HepG2 (cell line): ENCODE measurements at regions not wholly inside any gene's neighbourhood (a gene's known extent, or its start where the extent isn't known, plus 50 kb on each side); places are given as distances from the start of the nearest gene placed in this dataset.

Experiments
- ATAC-seq: fragments of 200-7000 bp; cut with Tn5 transposase; 3 replicates; pipeline ENCODE4 v1.9.1; 2020; ENCODE audit warnings: mild to moderate bottlenecking, moderate library complexity
- BruUV-seq: library from RNA; stranded (reverse); fragments of 400-500 nt; replicated peaks from 2 replicates; lab custom pipeline; 2021; lab: Mats Ljungman, UMichigan
- CTCF ChIA-PET: fragments of 300-600 bp; formaldehyde crosslinking; extraction: SDS; loops from one replicate; lab custom pipeline; 2021; ENCODE audit warnings: low total read pairs, inconsistent platforms, low intra/inter-chr PET ratio; lab: Yijun Ruan, JAX
- POLR2A ChIA-PET: fragments of 350-600 bp; sonication (Branson Sonifier 250); formaldehyde crosslinking; loops from one replicate; lab custom pipeline; 2020; ENCODE audit warnings: antibody characterized with exemption, inconsistent platforms; lab: Yijun Ruan, JAX
- DNase-seq: peaks from one replicate; pipeline ENCODE4 v3.0.0-alpha.2; 2015; ENCODE audit warnings: low spot score
- FAIRE-seq: peaks from 3 replicates; lab custom pipeline; 2011; peaks lifted over from hg19 to GRCh38; lab: Jason Lieb, UNC
- H2AFZ ChIP-seq: one replicate; pipeline ENCODE4 v1.6.1; 2011; ENCODE audit warnings: low read length, inconsistent platforms
- H3K27ac ChIP-seq: fragments of 300-600 bp; 3 replicates; pipeline ENCODE4 v1.8.0; 2011; ENCODE audit warnings: mixed run types, mild to moderate bottlenecking, mixed read lengths, low read length, inconsistent platforms; ENCODE audit not compliant: insufficient read depth; ENCODE audit errors: extremely low read length
- H3K27me3 ChIP-seq, 2 experiments: fragments of 200-600 bp in 1 of 2; 2 replicates in 1 of 2; 3 replicates in 1 of 2; pipeline versions ENCODE4 v1.6.0 to v1.8.0; 2011; ENCODE audit warnings: low read length in 2 of 2, mild to moderate bottlenecking in 2 of 2, moderate library complexity in 2 of 2, inconsistent platforms in 1 of 2; ENCODE audit not compliant: insufficient read depth in 2 of 2, control insufficient read depth in 1 of 2
- H3K36me3 ChIP-seq, 2 experiments: fragments of 200-600 bp in 1 of 2; replicated peaks in 1 of 2; 2 replicates in 1 of 2; 3 replicates in 1 of 2; pipeline versions ENCODE4 v1.5.1 to v1.8.0; 2011; ENCODE audit warnings: low read length in 2 of 2, inconsistent platforms in 1 of 2; ENCODE audit not compliant: insufficient read depth in 2 of 2, control insufficient read depth in 1 of 2
- H3K4me1 ChIP-seq: 2 replicates; pipeline ENCODE4 v1.5.1; 2012; ENCODE audit warnings: low read length, inconsistent platforms; ENCODE audit not compliant: insufficient read depth
- H3K4me2 ChIP-seq: 2 replicates; pipeline ENCODE4 v1.6.0; 2011; ENCODE audit warnings: low read depth, low read length, inconsistent platforms
- H3K4me3 ChIP-seq, 3 experiments: fragments of 200-600 bp in 1 of 3; sonication (generic), shearing (Covaris generic) in 1 of 3; replicated peaks in 1 of 3; 2 replicates each; pipeline ENCODE4 v1.5.1; 2011 to 2016; ENCODE audit warnings: low read length in 3 of 3, inconsistent platforms in 2 of 3, low read depth in 2 of 3, mild to moderate bottlenecking in 2 of 3, control low read depth in 1 of 3, mixed read lengths in 1 of 3; ENCODE audit not compliant: insufficient read depth in 1 of 3
- H3K79me2 ChIP-seq: one replicate; pipeline ENCODE4 v1.6.1; 2011; ENCODE audit warnings: low read length, inconsistent platforms; ENCODE audit not compliant: insufficient read depth
- H3K9ac ChIP-seq: 2 replicates; pipeline ENCODE4 v1.6.0; 2011; ENCODE audit warnings: mild to moderate bottlenecking, low read depth, low read length, inconsistent platforms; ENCODE audit not compliant: insufficient read depth
- H3K9me3 ChIP-seq: 2 replicates; pipeline ENCODE4 v1.5.1; 2012; ENCODE audit warnings: mild to moderate bottlenecking, low read length
- H4K20me1 ChIP-seq: 2 replicates; pipeline ENCODE4 v1.6.0; 2011; ENCODE audit warnings: inconsistent platforms, mild to moderate bottlenecking, low read length, moderate library complexity; ENCODE audit not compliant: insufficient read depth
- GFI1 ChIP-seq: sonication (generic); formaldehyde crosslinking; IDR thresholded peaks from 2 replicates; pipeline ENCODE4 v1.5.0; 2020; ENCODE audit warnings: missing genetic modification reagents, mild to moderate bottlenecking, borderline replicate concordance
- GTF2F1 ChIP-seq: fragments of 150-350 bp; IDR thresholded peaks from 2 replicates; pipeline ENCODE4 v1.6.1; 2014; ENCODE audit warnings: low read length
- HMG20B ChIP-seq: conservative IDR thresholded peaks from 2 replicates; pipeline ENCODE4 v1.6.1; 2016; ENCODE audit warnings: missing genetic modification reagents, missing compliant biosample characterization
- HNRNPL ChIP-seq: fragments of 200-400 bp; formaldehyde crosslinking; IDR thresholded peaks from 2 replicates; pipeline ENCODE4 v1.6.1; 2017; ENCODE audit warnings: mild to moderate bottlenecking, low read depth, low read length
- HOXA3 ChIP-seq: sonication (generic); formaldehyde crosslinking; IDR thresholded peaks from 2 replicates; pipeline ENCODE4 v1.5.0; 2020; ENCODE audit warnings: missing genetic modification reagents
- IRF2 ChIP-seq: IDR thresholded peaks from 2 replicates; pipeline ENCODE4 v1.6.1; 2018; ENCODE audit warnings: missing genetic modification reagents, missing compliant biosample characterization
- KMT2B ChIP-seq: IDR thresholded peaks from 2 replicates; pipeline ENCODE4 v1.6.1; 2016; ENCODE audit warnings: missing genetic modification reagents, missing compliant biosample characterization
- MXD4 ChIP-seq: IDR thresholded peaks from 2 replicates; pipeline ENCODE4 v1.6.1; 2016; ENCODE audit warnings: mild to moderate bottlenecking, missing biosample characterization, missing genetic modification reagents
- NKX3-1 ChIP-seq: sonication (generic); formaldehyde crosslinking; IDR thresholded peaks from 2 replicates; pipeline ENCODE4 v1.5.0; 2020; ENCODE audit warnings: missing genetic modification reagents
- PAF1 ChIP-seq: IDR thresholded peaks from 2 replicates; pipeline ENCODE4 v1.6.1; 2016; ENCODE audit warnings: missing genetic modification reagents, missing compliant biosample characterization
- RXRA ChIP-seq: sonication (generic); formaldehyde crosslinking; IDR thresholded peaks from 2 replicates; pipeline ENCODE4 v1.5.1; 2020; ENCODE audit warnings: missing genetic modification reagents
- SUZ12 ChIP-seq: fragments of 150-350 bp; IDR thresholded peaks from 2 replicates; pipeline ENCODE4 v1.6.1; 2014; ENCODE audit warnings: low read depth, low read length
- ZFP1 ChIP-seq: IDR thresholded peaks from 2 replicates; pipeline ENCODE4 v1.6.1; 2016
- WGBS: methylation state at CpG from one replicate; pipeline ENCODE4 v1.1.6; 2017; ENCODE audit warnings: low lambda C conversion rate; 5-methylcytosine and 5-hydroxymethylcytosine counted together
- in situ Hi-C: cut with HindIII; loops from 2 replicates; pipeline ENCODE4 v1.10.0; 2017; ENCODE audit warnings: low pct_unique_long_range_greater_than_20kb; ENCODE audit not compliant: extremely low pct_ligation_motif_present
- intact Hi-C: fragments of 100-400 bp; cut with micrococcal nuclease; formaldehyde crosslinking; loops from one replicate; pipeline ENCODE4 v1.10.0; 2022; ENCODE audit not compliant: unreplicated experiment
- TF ChIP-seq, protein P1 (sequence below): sonication (generic); formaldehyde crosslinking; IDR thresholded peaks from 2 replicates; pipeline ENCODE4 v1.4.0; 2020; ENCODE audit warnings: missing genetic modification reagents, borderline replicate concordance
- TF ChIP-seq, protein P2 (sequence below): sonication (generic); formaldehyde crosslinking; IDR thresholded peaks from 2 replicates; pipeline ENCODE4 v1.5.0; 2020; ENCODE audit warnings: mild to moderate bottlenecking, missing genetic modification reagents, borderline replicate concordance
- TF ChIP-seq, protein P3 (sequence below): sonication (generic); formaldehyde crosslinking; IDR thresholded peaks from 2 replicates; pipeline ENCODE4 v1.8.1; 2023; ENCODE audit warnings: missing genetic modification reagents, mild to moderate bottlenecking, borderline replicate concordance

DNA sequence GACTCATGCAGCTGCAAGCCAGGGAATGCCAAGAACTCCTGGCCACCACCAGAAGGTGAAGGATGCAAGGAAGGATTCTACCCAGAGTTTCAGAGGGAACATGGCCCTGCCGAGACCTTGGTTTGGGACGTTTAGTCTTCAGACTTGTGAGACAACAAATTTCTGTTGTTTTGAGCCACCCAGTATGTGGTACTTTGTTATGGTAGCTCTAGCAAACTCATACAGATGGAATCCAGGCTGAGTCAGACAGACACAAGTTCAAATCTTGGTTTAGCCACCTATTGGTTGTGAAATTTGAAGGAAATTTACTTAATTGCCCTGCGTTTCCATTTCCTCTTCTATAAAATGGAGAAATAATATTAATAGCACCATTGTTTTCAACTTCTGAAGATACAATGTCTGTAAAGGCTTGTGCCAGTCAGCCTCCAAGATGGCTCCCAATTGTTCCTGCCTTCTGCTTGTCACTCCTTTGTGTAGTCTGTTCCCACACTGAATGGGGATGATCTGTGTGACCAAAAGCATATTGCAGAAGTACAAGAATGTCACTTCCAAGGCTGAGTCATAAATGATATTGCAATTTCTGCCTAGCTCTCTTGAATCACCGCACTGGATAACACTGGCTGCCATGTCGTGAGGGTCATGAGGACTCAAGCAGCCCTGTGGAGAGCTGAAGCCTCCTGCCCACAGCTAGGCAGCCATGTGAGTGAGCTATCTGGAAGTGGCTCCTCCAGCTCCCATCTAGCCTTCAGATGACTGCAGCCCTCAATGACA, 223.5 kb upstream of the PROK2 start:
- Histone ChIP-seq H3K9ac (no peak overlapping the region), H3K4me2 (no peak overlapping the region), H4K20me1 (no peaks in the 10 kb centered on the region), H3K4me3 (no peak overlapping the region), H3K79me2 (no peaks in the 10 kb centered on the region), H3K9me3 (no peaks in the 10 kb centered on the region), H3K4me1 (no peaks in the 10 kb centered on the region), H2AFZ (no peak overlapping the region), H3K36me3 (no peaks in the 10 kb centered on the region), H3K27ac (no peak overlapping the region), H3K27me3 (peaks cover 0 to 7% of the 10 kb centered on the region in 2 experiments; a peak in 1 of 5 replicates)
- no TSS peak for BruUV-seq
- CTCF ChIA-PET, result no interaction called here
- POLR2A ChIA-PET, result no interaction called here
- no peak for DNase-seq
- WGBS, result 23% methylated on average over 5 of the region's 5 CpGs
- in situ Hi-C loops (no loop called here), intact Hi-C loops (no loop called here)
- TF ChIP-seq MXD4 (CRISPR knock-in tag) (no peak), SUZ12 (no peak), IRF2 (no peak), HNRNPL (no peak), PAF1 (CRISPR knock-in tag) (no peak), GTF2F1 (no peak), GFI1 (CRISPR knock-in tag) (no peak), ZFP1 (CRISPR knock-in tag) (no peak), HOXA3 (CRISPR knock-in tag) (no peak), KMT2B (CRISPR knock-in tag) (no peak), RXRA (CRISPR knock-in tag) (no peak), HMG20B (CRISPR knock-in tag) (no peak), NKX3-1 (CRISPR knock-in tag) (no peak)
- TF ChIP-seq, protein P1, sequence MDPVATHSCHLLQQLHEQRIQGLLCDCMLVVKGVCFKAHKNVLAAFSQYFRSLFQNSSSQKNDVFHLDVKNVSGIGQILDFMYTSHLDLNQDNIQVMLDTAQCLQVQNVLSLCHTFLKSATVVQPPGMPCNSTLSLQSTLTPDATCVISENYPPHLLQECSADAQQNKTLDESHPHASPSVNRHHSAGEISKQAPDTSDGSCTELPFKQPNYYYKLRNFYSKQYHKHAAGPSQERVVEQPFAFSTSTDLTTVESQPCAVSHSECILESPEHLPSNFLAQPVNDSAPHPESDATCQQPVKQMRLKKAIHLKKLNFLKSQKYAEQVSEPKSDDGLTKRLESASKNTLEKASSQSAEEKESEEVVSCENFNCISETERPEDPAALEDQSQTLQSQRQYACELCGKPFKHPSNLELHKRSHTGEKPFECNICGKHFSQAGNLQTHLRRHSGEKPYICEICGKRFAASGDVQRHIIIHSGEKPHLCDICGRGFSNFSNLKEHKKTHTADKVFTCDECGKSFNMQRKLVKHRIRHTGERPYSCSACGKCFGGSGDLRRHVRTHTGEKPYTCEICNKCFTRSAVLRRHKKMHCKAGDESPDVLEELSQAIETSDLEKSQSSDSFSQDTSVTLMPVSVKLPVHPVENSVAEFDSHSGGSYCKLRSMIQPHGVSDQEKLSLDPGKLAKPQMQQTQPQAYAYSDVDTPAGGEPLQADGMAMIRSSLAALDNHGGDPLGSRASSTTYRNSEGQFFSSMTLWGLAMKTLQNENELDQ (CRISPR knock-in tag), result no peak
- TF ChIP-seq, protein P2, sequence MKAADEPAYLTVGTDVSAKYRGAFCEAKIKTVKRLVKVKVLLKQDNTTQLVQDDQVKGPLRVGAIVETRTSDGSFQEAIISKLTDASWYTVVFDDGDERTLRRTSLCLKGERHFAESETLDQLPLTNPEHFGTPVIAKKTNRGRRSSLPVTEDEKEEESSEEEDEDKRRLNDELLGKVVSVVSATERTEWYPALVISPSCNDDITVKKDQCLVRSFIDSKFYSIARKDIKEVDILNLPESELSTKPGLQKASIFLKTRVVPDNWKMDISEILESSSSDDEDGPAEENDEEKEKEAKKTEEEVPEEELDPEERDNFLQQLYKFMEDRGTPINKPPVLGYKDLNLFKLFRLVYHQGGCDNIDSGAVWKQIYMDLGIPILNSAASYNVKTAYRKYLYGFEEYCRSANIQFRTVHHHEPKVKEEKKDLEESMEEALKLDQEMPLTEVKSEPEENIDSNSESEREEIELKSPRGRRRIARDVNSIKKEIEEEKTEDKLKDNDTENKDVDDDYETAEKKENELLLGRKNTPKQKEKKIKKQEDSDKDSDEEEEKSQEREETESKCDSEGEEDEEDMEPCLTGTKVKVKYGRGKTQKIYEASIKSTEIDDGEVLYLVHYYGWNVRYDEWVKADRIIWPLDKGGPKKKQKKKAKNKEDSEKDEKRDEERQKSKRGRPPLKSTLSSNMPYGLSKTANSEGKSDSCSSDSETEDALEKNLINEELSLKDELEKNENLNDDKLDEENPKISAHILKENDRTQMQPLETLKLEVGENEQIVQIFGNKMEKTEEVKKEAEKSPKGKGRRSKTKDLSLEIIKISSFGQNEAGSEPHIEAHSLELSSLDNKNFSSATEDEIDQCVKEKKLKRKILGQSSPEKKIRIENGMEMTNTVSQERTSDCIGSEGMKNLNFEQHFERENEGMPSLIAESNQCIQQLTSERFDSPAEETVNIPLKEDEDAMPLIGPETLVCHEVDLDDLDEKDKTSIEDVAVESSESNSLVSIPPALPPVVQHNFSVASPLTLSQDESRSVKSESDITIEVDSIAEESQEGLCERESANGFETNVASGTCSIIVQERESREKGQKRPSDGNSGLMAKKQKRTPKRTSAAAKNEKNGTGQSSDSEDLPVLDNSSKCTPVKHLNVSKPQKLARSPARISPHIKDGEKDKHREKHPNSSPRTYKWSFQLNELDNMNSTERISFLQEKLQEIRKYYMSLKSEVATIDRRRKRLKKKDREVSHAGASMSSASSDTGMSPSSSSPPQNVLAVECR (CRISPR knock-in tag), result no peak
- TF ChIP-seq, protein P3, sequence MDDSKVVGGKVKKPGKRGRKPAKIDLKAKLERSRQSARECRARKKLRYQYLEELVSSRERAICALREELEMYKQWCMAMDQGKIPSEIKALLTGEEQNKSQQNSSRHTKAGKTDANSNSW (CRISPR knock-in tag), result no peak
- FAIRE-seq, result no peak
- ATAC-seq, result no peak
